AG09309 (cell line): ENCODE measurements at regions not wholly inside any gene's neighbourhood (a gene's known extent, or its start where the extent isn't known, plus 50 kb on each side); places are given as distances from the start of the nearest gene placed in this dataset.

ENCODE experiments used
- DNase-seq: peaks from one replicate; pipeline ENCODE4 v3.0.0-alpha.2; 2010; ENCODE audit warnings: low read depth
- H3K4me3 ChIP-seq: 2 replicates; pipeline ENCODE4 v1.5.1; 2011; ENCODE audit warnings: mild to moderate bottlenecking, low read depth, low read length, moderate library complexity; ENCODE audit not compliant: control insufficient read depth
- CTCF ChIP-seq: IDR thresholded peaks from 2 replicates; pipeline ENCODE4 v1.5.1; 2011; ENCODE audit warnings: mild to moderate bottlenecking, low read depth, low read length, inconsistent platforms; ENCODE audit not compliant: insufficient read depth, control insufficient read depth; ENCODE audit errors: missing control alignments

GRCh38 chr12:27394676-27395075 lies 51.9 kb upstream of the SMCO2 start:
- no peak for TF ChIP-seq CTCF
- no peak overlapping the region for H3K4me3 ChIP-seq
- DNase-seq, result no peak

GRCh38 chr12:27396216-27396815 lies 50.2 kb upstream of the SMCO2 start:
- no peak for TF ChIP-seq CTCF
- no peak overlapping the region for H3K4me3 ChIP-seq
- no peak for DNase-seq
